Activated CD4-positive, alpha-beta T cell treated with anti-CD3 and anti-CD28 coated beads, Interleukin-2, amount 50 U/mL, for 4 hours (primary cell): ENCODE measurements at regions not wholly inside any gene's neighbourhood (a gene's known extent, or its start where the extent isn't known, plus 50 kb on each side); places are given as distances from the start of the nearest gene placed in this dataset.
"Not testable (repeated sequence)": the region's sequence is repeated elsewhere in the genome, so short reads cannot be mapped to it uniquely, and the experiment has no call there.

Experiments
- DNase-seq, 2 experiments: peaks; one replicate each; pipeline ENCODE4 v3.0.0-alpha.2; 2020

GRCh38 chr3:153268564-153269279 lies 106.7 kb downstream of the RAP2B start:
- no peak for DNase-seq

- no peak for DNase-seq
These were observed 107.7 kb downstream of the RAP2B start for GRCh38 chr3:153269730-153270129.

GRCh38 chr3:153273217-153273616 lies 111.2 kb downstream of the RAP2B start:
- DNase-seq = no peak

- DNase-seq = no peak
These were observed 111.9 kb downstream of the RAP2B start for GRCh38 chr3:153273767-153274435.

GRCh38 chr3:153274561-153274960 lies 112.5 kb downstream of the RAP2B start:
- no peak for DNase-seq

- DNase-seq = no peak
These were observed 113.5 kb downstream of the RAP2B start for GRCh38 chr3:153275514-153275913.

- no peak for DNase-seq
These were observed 115.0 kb downstream of the RAP2B start for GRCh38 chr3:153277029-153277428.

GRCh38 chr3:153281236-153281997 lies 119.4 kb downstream of the RAP2B start:
- DNase-seq = not testable (repeated sequence)

- DNase-seq = no peak
These were observed 120.3 kb downstream of the RAP2B start for GRCh38 chr3:153282355-153282754.

GRCh38 chr3:153284282-153284938 lies 122.4 kb downstream of the RAP2B start:
- DNase-seq = peak; percentile 31 to 42

- DNase-seq = no peak
These were observed 123.2 kb downstream of the RAP2B start for GRCh38 chr3:153285194-153285641.

- DNase-seq = no peak
These were observed 124.0 kb downstream of the RAP2B start for GRCh38 chr3:153285982-153286381.

- no peak for DNase-seq
These were observed 125.0 kb downstream of the RAP2B start for GRCh38 chr3:153287017-153287416.

GRCh38 chr3:153289334-153289808 lies 127.3 kb downstream of the RAP2B start:
- DNase-seq = no peak

- DNase-seq = no peak
These were observed 128.4 kb downstream of the RAP2B start for GRCh38 chr3:153290268-153291015.

GRCh38 chr3:153291059-153291685 lies 129.1 kb downstream of the RAP2B start:
- no peak for DNase-seq

GRCh38 chr3:153293265-153293664 lies 131.2 kb downstream of the RAP2B start:
- DNase-seq = no peak

GRCh38 chr3:153295901-153296300 lies 133.9 kb downstream of the RAP2B start:
- no peak for DNase-seq

- DNase-seq = no peak
These were observed 143.2 kb downstream of the RAP2B start for GRCh38 chr3:153305189-153305588.

- no peak for DNase-seq
These were observed 149.5 kb downstream of the RAP2B start for GRCh38 chr3:153311541-153311940.

GRCh38 chr3:153313302-153313965 lies 151.4 kb downstream of the RAP2B start:
- no peak for DNase-seq
